ENCODE measurements at regions not wholly inside any gene's neighbourhood (a gene's known extent, or its start where the extent isn't known, plus 50 kb on each side); places are given as distances from the start of the nearest gene placed in this dataset.

GRCh38 chrX:25277574-25277973 lies 261.8 kb upstream of the ARX start:
- no peak overlapping the region for H3K4me3 ChIP-seq
- H3K36me3 ChIP-seq: no peaks in the 10 kb centered on the region
- intact Hi-C loops (cut with DNase I): no loop called here
- H3K27me3 ChIP-seq: no peaks in the 10 kb centered on the region
- H3K9me3 ChIP-seq: no peaks in the 10 kb centered on the region
- DNase-seq (ENCODE audit: extremely low spot score in 2 of 2): no peak
- H3K27ac ChIP-seq: no peak overlapping the region
- H3K4me1 ChIP-seq: no peaks in the 10 kb centered on the region
- TF ChIP-seq POLR2A (IDR thresholded peaks at IDR 0.05) (no peak), POLR2AphosphoS5 (IDR thresholded peaks at IDR 0.05; ENCODE audit: insufficient read depth in 1 of 2, low read depth in 1 of 2) (no peak), CTCF (IDR thresholded peaks at IDR 0.05) (no peak)

- Histone ChIP-seq H3K36me3 (no peaks in the 10 kb centered on the region), H3K27ac (no peak overlapping the region), H3K4me1 (no peaks in the 10 kb centered on the region), H3K4me3 (no peak overlapping the region), H3K27me3 (no peaks in the 10 kb centered on the region), H3K9me3 (no peaks in the 10 kb centered on the region)
- intact Hi-C loops (cut with DNase I): no loop called here
- DNase-seq (ENCODE audit: extremely low spot score in 2 of 2): no peak
- TF ChIP-seq POLR2AphosphoS5 (IDR thresholded peaks at IDR 0.05; ENCODE audit: insufficient read depth in 1 of 2, low read depth in 1 of 2) (no peak), CTCF (IDR thresholded peaks at IDR 0.05) (no peak), POLR2A (IDR thresholded peaks at IDR 0.05) (no peak)
Observed at GRCh38 chrX:25275159-25275558, 259.4 kb upstream of the ARX start.

DNA sequence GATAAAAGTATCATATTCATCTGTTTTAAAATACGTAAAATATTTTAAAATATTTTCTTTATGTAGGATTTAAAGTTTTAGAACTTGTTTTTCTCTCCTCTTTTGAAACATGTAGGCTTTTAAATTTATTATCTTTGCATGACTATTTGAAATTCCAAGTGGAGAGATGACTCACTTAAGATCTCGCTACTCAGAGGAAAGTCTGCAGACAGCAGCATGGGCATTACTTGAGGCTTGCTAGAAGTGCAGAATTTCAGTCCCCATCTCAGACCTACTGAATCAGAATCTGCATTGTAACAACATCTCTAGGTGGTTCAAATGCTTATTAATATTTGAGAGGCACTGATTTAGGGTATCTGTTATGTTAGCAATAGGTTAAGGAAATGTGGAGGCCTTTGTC lies 225.7 kb upstream of the ARX start:
- no peak for TF ChIP-seq POLR2AphosphoS5 (IDR thresholded peaks at IDR 0.05; ENCODE audit: insufficient read depth in 1 of 2, low read depth in 1 of 2)
- no peak for TF ChIP-seq POLR2A (IDR thresholded peaks at IDR 0.05)
- TF ChIP-seq CTCF (IDR thresholded peaks at IDR 0.05): no peak
- Histone ChIP-seq H3K27me3 (no peaks in the 10 kb centered on the region), H3K4me1 (no peaks in the 10 kb centered on the region), H3K36me3 (no peaks in the 10 kb centered on the region), H3K4me3 (no peak overlapping the region), H3K9me3 (no peaks in the 10 kb centered on the region), H3K27ac (no peak overlapping the region)
- DNase-seq (ENCODE audit: extremely low spot score in 2 of 2): no peak
- intact Hi-C loops (cut with DNase I): no loop called here

DNA sequence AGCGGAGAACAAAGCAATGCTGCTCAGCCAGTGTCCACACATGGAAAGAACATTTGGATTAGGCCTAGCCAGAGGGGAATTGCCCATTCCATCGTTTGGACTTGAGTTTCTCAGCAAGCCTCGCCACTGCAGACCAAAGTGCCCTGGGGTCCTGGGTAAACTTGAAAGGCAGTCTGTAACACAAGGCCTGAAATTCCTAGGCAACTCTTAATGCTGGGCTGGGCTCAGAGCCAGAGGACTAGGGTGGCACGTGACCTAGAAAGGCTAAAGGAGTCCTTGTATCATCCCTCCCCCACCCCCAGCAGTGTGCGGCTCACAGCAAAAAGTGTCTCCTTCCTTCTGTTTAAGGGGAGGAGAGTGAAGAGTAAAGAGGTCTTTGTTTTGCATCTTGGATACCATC lies 210.4 kb upstream of the ARX start:
- intact Hi-C loops (cut with DNase I): no loop called here
- no peak for DNase-seq (ENCODE audit: extremely low spot score in 2 of 2)
- no peaks in the 10 kb centered on the region for H3K36me3 ChIP-seq
- H3K27ac ChIP-seq: no peak overlapping the region
- H3K4me1 ChIP-seq: no peaks in the 10 kb centered on the region
- no peaks in the 10 kb centered on the region for H3K27me3 ChIP-seq
- TF ChIP-seq POLR2AphosphoS5 (IDR thresholded peaks at IDR 0.05; ENCODE audit: insufficient read depth in 1 of 2, low read depth in 1 of 2) (no peak), POLR2A (IDR thresholded peaks at IDR 0.05) (no peak), CTCF (IDR thresholded peaks at IDR 0.05) (no peak)
- H3K4me3 ChIP-seq: no peak overlapping the region
- no peaks in the 10 kb centered on the region for H3K9me3 ChIP-seq

DNA sequence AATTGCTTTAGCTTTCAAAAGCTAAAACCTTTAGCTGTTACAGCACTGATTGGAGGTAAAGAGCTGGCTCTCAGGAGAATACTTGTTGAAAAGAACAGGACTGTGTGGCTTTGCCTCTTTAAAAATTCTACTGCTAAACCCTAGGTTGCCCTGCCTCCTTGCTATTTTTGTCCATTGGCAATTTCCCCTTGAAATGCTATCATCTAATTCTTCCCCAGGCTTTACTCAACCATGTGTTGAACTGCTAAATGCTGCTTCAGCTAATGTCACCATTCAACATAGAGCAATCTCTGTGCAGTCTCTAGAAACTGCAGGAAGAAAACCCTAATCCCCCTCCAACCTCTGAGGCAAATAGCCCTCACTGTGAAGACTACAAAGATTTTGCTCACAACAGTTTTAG lies 203.7 kb upstream of the ARX start:
- Histone ChIP-seq H3K36me3 (no peaks in the 10 kb centered on the region), H3K4me1 (no peaks in the 10 kb centered on the region), H3K27me3 (no peaks in the 10 kb centered on the region), H3K27ac (no peak overlapping the region), H3K9me3 (no peaks in the 10 kb centered on the region), H3K4me3 (no peak overlapping the region)
- no peak for TF ChIP-seq POLR2AphosphoS5 (IDR thresholded peaks at IDR 0.05; ENCODE audit: insufficient read depth in 1 of 2, low read depth in 1 of 2)
- no peak for TF ChIP-seq CTCF (IDR thresholded peaks at IDR 0.05)
- TF ChIP-seq POLR2A (IDR thresholded peaks at IDR 0.05): no peak
- intact Hi-C loops (cut with DNase I): no loop called here
- no peak for DNase-seq (ENCODE audit: extremely low spot score in 2 of 2)

Measured in vagina (tissue), 2 donors.